ENCODE measurements at regions not wholly inside any gene's neighbourhood (a gene's known extent, or its start where the extent isn't known, plus 50 kb on each side); places are given as distances from the start of the nearest gene placed in this dataset.

DNA sequence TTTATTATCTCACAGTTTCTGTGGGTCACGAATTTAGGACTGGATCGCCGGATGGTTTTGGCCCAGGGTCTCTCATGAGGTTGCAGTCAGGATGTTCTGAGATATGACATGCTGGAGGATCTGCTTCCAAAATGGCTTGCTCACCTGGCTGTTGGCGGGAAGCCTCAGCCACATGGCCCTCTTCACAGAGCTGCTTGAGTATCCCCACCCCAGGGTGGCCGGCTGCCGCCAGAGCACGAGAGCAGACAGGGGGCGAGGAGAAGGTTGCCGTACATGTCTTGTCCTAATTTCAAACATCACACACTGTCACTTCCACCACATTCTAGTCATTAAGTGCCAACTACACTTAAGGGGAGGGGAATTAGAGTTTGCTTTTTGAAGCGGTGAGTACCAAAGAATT, 365.8 kb downstream of the FGFR2 start (continued):
- TF ChIP-seq RELA (IDR thresholded peaks at IDR 0.05; ENCODE audit: borderline replicate concordance, partially characterized antibody), result no peak
- TF ChIP-seq, protein P1, sequence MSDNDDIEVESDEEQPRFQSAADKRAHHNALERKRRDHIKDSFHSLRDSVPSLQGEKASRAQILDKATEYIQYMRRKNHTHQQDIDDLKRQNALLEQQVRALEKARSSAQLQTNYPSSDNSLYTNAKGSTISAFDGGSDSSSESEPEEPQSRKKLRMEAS (IDR thresholded peaks at IDR 0.05; ENCODE audit: low read depth, low read length), result no peak
- TF ChIP-seq, protein P2, sequence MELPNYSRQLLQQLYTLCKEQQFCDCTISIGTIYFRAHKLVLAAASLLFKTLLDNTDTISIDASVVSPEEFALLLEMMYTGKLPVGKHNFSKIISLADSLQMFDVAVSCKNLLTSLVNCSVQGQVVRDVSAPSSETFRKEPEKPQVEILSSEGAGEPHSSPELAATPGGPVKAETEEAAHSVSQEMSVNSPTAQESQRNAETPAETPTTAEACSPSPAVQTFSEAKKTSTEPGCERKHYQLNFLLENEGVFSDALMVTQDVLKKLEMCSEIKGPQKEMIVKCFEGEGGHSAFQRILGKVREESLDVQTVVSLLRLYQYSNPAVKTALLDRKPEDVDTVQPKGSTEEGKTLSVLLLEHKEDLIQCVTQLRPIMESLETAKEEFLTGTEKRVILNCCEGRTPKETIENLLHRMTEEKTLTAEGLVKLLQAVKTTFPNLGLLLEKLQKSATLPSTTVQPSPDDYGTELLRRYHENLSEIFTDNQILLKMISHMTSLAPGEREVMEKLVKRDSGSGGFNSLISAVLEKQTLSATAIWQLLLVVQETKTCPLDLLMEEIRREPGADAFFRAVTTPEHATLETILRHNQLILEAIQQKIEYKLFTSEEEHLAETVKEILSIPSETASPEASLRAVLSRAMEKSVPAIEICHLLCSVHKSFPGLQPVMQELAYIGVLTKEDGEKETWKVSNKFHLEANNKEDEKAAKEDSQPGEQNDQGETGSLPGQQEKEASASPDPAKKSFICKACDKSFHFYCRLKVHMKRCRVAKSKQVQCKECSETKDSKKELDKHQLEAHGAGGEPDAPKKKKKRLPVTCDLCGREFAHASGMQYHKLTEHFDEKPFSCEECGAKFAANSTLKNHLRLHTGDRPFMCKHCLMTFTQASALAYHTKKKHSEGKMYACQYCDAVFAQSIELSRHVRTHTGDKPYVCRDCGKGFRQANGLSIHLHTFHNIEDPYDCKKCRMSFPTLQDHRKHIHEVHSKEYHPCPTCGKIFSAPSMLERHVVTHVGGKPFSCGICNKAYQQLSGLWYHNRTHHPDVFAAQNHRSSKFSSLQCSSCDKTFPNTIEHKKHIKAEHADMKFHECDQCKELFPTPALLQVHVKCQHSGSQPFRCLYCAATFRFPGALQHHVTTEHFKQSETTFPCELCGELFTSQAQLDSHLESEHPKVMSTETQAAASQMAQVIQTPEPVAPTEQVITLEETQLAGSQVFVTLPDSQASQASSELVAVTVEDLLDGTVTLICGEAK (IDR thresholded peaks at IDR 0.05; ENCODE audit: borderline replicate concordance), result no peak
- TF ChIP-seq, protein P3, sequence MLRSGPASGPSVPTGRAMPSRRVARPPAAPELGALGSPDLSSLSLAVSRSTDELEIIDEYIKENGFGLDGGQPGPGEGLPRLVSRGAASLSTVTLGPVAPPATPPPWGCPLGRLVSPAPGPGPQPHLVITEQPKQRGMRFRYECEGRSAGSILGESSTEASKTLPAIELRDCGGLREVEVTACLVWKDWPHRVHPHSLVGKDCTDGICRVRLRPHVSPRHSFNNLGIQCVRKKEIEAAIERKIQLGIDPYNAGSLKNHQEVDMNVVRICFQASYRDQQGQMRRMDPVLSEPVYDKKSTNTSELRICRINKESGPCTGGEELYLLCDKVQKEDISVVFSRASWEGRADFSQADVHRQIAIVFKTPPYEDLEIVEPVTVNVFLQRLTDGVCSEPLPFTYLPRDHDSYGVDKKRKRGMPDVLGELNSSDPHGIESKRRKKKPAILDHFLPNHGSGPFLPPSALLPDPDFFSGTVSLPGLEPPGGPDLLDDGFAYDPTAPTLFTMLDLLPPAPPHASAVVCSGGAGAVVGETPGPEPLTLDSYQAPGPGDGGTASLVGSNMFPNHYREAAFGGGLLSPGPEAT (IDR thresholded peaks at IDR 0.05; ENCODE audit: low read depth), result no peak

DNA sequence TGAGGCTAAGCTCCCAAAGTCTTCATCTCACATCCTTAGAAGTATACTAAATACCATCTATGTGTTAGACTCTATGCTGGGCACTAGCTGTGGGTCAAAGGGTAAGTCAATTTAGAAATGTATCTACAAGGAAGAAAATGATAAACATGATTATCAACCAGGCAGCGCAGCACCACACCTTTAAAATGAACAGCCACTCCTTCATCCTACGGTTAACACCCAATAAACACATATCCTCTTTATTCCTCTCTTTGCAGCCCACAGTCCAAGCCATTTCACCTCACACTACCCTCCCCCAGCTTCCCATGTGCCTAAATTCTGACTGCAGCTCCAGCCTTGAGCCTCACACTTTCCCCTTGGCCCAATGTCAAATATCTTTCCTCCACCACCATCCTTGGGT, 362.6 kb downstream of the FGFR2 start:
- BruUV-seq (replicated peaks), result no TSS peak
- Histone ChIP-seq H3K4me1 (ENCODE audit: control insufficient read depth, insufficient read depth, low read length) (no peaks in the 10 kb centered on the region), H3K27me3 (replicated peaks in 1 of 2; ENCODE audit: control insufficient read depth in 2 of 2, insufficient read depth in 2 of 2, low read length in 1 of 2) (no peaks in the 10 kb centered on the region), H3K36me3 (ENCODE audit: control insufficient read depth in 2 of 2, insufficient read depth in 2 of 2, low read length in 1 of 2) (no peaks in the 10 kb centered on the region), H3K79me2 (ENCODE audit: control insufficient read depth, insufficient read depth, low read length) (no peaks in the 10 kb centered on the region), H2AFZ (ENCODE audit: control insufficient read depth, low read depth, low read length) (no peak overlapping the region), H3K9ac (ENCODE audit: control insufficient read depth, insufficient read depth, low read length) (no peak overlapping the region), H3K9me3 (replicated peaks; ENCODE audit: control insufficient read depth, insufficient read depth, low read length) (no peaks in the 10 kb centered on the region; the same call in 2 of the 3 replicates), H3K4me2 (ENCODE audit: control insufficient read depth, insufficient read depth) (no peak overlapping the region), H3K27ac (ENCODE audit: control insufficient read depth, insufficient read depth) (no peak overlapping the region), H4K20me1 (ENCODE audit: control insufficient read depth, insufficient read depth) (no peaks in the 10 kb centered on the region), H3K4me3 (no peak overlapping the region)
- ChIA-PET SMC1A (ENCODE audit: uncharacterized antibody, unreplicated experiment) (no interaction called here), RAD21 (ENCODE audit: unreplicated experiment) (no interaction called here), CTCF (interaction anchor here (0.6 kb wide), 1 partner anchor 10 kb away, joined by 4 read pairs; no protein-coding TSS in a partner anchor), POLR2A (no interaction called here)
- ATAC-seq (no peak), DNase-seq (ENCODE audit: low read depth, low spot score) (no peak), FAIRE-seq (no peak)
- in situ Hi-C loops (cut with MboI), result no loop called here
- 5% methylated on average over 2 of the region's 2 CpGs for WGBS (ENCODE audit: insufficient coverage, insufficient replicate concordance, low lambda C conversion rate, missing lambda C conversion rate)
- intact Hi-C loops (cut with micrococcal nuclease; ENCODE audit: unreplicated experiment), result no loop called here
- TF ChIP-seq, protein P4, sequence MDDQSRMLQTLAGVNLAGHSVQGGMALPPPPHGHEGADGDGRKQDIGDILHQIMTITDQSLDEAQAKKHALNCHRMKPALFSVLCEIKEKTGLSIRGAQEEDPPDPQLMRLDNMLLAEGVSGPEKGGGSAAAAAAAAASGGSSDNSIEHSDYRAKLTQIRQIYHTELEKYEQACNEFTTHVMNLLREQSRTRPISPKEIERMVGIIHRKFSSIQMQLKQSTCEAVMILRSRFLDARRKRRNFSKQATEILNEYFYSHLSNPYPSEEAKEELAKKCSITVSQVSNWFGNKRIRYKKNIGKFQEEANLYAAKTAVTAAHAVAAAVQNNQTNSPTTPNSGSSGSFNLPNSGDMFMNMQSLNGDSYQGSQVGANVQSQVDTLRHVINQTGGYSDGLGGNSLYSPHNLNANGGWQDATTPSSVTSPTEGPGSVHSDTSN (IDR thresholded peaks at IDR 0.05; ENCODE audit: insufficient replicate concordance, low read depth, low read length), result no peak
- no peak for TF ChIP-seq SRF (IDR thresholded peaks at IDR 0.05; ENCODE audit: low read depth in 2 of 2, low read length in 2 of 2)
- TF ChIP-seq, protein P5, sequence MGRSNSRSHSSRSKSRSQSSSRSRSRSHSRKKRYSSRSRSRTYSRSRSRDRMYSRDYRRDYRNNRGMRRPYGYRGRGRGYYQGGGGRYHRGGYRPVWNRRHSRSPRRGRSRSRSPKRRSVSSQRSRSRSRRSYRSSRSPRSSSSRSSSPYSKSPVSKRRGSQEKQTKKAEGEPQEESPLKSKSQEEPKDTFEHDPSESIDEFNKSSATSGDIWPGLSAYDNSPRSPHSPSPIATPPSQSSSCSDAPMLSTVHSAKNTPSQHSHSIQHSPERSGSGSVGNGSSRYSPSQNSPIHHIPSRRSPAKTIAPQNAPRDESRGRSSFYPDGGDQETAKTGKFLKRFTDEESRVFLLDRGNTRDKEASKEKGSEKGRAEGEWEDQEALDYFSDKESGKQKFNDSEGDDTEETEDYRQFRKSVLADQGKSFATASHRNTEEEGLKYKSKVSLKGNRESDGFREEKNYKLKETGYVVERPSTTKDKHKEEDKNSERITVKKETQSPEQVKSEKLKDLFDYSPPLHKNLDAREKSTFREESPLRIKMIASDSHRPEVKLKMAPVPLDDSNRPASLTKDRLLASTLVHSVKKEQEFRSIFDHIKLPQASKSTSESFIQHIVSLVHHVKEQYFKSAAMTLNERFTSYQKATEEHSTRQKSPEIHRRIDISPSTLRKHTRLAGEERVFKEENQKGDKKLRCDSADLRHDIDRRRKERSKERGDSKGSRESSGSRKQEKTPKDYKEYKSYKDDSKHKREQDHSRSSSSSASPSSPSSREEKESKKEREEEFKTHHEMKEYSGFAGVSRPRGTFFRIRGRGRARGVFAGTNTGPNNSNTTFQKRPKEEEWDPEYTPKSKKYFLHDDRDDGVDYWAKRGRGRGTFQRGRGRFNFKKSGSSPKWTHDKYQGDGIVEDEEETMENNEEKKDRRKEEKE (IDR thresholded peaks at IDR 0.05), result no peak
- TF ChIP-seq BRCA1 (IDR thresholded peaks at IDR 0.05; ENCODE audit: low read depth, low read length), result no peak
- TF ChIP-seq RELA (IDR thresholded peaks at IDR 0.05; ENCODE audit: borderline replicate concordance, partially characterized antibody), result no peak
- TF ChIP-seq ZNF622 (IDR thresholded peaks at IDR 0.05), result no peak
- TF ChIP-seq, protein P6, sequence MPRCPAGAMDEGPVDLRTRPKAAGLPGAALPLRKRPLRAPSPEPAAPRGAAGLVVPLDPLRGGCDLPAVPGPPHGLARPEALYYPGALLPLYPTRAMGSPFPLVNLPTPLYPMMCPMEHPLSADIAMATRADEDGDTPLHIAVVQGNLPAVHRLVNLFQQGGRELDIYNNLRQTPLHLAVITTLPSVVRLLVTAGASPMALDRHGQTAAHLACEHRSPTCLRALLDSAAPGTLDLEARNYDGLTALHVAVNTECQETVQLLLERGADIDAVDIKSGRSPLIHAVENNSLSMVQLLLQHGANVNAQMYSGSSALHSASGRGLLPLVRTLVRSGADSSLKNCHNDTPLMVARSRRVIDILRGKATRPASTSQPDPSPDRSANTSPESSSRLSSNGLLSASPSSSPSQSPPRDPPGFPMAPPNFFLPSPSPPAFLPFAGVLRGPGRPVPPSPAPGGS (IDR thresholded peaks at IDR 0.05; ENCODE audit: borderline replicate concordance, insufficient read depth, low read depth, low read length, poor library complexity, severe bottlenecking), result no peak

Measured in GM12878 (cell line).